Vagina (tissue), 2 donors: ENCODE measurements at regions not wholly inside any gene's neighbourhood (a gene's known extent, or its start where the extent isn't known, plus 50 kb on each side); places are given as distances from the start of the nearest gene placed in this dataset.

Experiments used
- CTCF ChIP-seq, 3 experiments: fragments of 450-650 bp in 2 of 3; fragments of 200-600 bp in 1 of 3; sonication (generic) in 1 of 3; IDR thresholded peaks; one replicate each; pipeline ENCODE4 v1.5.1; 2017 to 2019; ENCODE audit warnings: antibody characterized with exemption in 3 of 3, mild to moderate bottlenecking in 2 of 3, moderate library complexity in 2 of 3
- POLR2AphosphoS5 ChIP-seq, 2 donors: sonication (generic); formaldehyde crosslinking; IDR thresholded peaks; one replicate each; pipeline ENCODE4 v1.9.0; 2017; ENCODE audit warnings: antibody characterized with exemption in 2 of 2, mild to moderate bottlenecking in 2 of 2, low read depth in 1 of 2; ENCODE audit not compliant: insufficient read depth in 1 of 2

- no peak for TF ChIP-seq CTCF (IDR thresholded peaks at IDR 0.05)
- no peak for TF ChIP-seq POLR2AphosphoS5 (IDR thresholded peaks at IDR 0.05; ENCODE audit: insufficient read depth in 1 of 2, low read depth in 1 of 2)
Observed at GRCh38 chr4:82038936-82039335, 334.9 kb downstream of the HNRNPD start.
